Peyer's patch (tissue), 4 donors: ENCODE measurements at regions not wholly inside any gene's neighbourhood (a gene's known extent, or its start where the extent isn't known, plus 50 kb on each side); places are given as distances from the start of the nearest gene placed in this dataset.

ENCODE experiments used
- DNase-seq, 3 donors: peaks; one replicate each; pipeline ENCODE4 v3.0.0-alpha.2; 2017 to 2019
- H3K27ac ChIP-seq, 4 donors: fragments of 200-600 bp; sonication (generic); one replicate each; pipeline ENCODE4 v1.5.1; 2016 to 2019
- H3K27me3 ChIP-seq, 2 donors: fragments of 200-600 bp; sonication (generic); one replicate each; pipeline ENCODE4 v1.5.1; 2019
- H3K36me3 ChIP-seq, 3 donors: fragments of 200-600 bp; sonication (generic); one replicate each; pipeline ENCODE4 v1.5.1; 2016 to 2019
- H3K4me1 ChIP-seq, 4 donors: fragments of 200-600 bp; sonication (generic); one replicate each; pipeline ENCODE4 v1.5.1; 2016 to 2019
- H3K4me3 ChIP-seq, 4 donors: fragments of 200-600 bp; sonication (generic); 1 replicate in 3 of 4; 2 replicates in 1 of 4; pipeline ENCODE4 v1.5.1; 2016 to 2019; ENCODE audit warnings: mild to moderate bottlenecking in 1 of 4
- H3K9me3 ChIP-seq, 4 donors: fragments of 200-600 bp; sonication (generic); one replicate each; pipeline ENCODE4 v1.5.1; 2016 to 2019; ENCODE audit warnings: mild to moderate bottlenecking in 1 of 4
- CTCF ChIP-seq, 6 experiments: fragments of 450-650 bp in 4 of 6; fragments of 200-600 bp in 2 of 6; sonication (generic) in 1 of 6; IDR thresholded peaks; one replicate each; pipeline ENCODE4 v1.5.1; 2017 to 2019; ENCODE audit warnings: antibody characterized with exemption in 6 of 6, mild to moderate bottlenecking in 3 of 6, moderate library complexity in 1 of 6
- POLR2A ChIP-seq, 2 donors: fragments of 450-650 bp; IDR thresholded peaks; one replicate each; pipeline ENCODE4 v1.5.1; 2017; ENCODE audit warnings: antibody characterized with exemption in 2 of 2, mild to moderate bottlenecking in 2 of 2, moderate library complexity in 2 of 2

GRCh38 chr4:20506827-20507226 is 193.4 kb upstream of the PACRGL start:
- H3K36me3 ChIP-seq = no peaks in the 10 kb centered on the region
- DNase-seq = no peak
- TF ChIP-seq POLR2A (IDR thresholded peaks at IDR 0.05) = no peak
- no peak for TF ChIP-seq CTCF (IDR thresholded peaks at IDR 0.05)

DNA sequence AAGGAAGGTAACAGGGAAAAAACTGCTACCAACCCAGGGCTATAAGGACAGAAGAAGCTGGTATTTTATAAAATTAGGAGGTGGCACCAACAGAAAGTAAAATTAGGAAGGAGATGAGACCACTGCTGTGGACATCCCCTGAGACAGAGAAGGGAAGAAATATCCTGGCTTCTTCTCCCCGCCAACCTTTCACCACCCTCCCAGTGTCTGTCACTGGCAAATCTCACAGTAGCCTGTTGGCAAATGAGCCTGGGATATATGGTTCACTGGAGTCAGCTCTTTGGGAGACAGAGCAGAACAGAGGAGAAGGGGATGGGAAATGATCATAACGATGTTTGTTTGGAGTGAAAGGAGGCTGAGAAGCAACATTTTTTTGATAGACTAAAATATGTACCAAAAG is 190.9 kb upstream of the PACRGL start:
- DNase-seq = no peak
- no peaks in the 10 kb centered on the region for H3K27me3 ChIP-seq
- no peak overlapping the region for H3K4me3 ChIP-seq
- no peaks in the 10 kb centered on the region for H3K36me3 ChIP-seq
- no peak overlapping the region for H3K27ac ChIP-seq
- TF ChIP-seq CTCF (IDR thresholded peaks at IDR 0.05) (no peak), POLR2A (IDR thresholded peaks at IDR 0.05) (no peak)
- no peaks in the 10 kb centered on the region for H3K4me1 ChIP-seq
- H3K9me3 ChIP-seq = no peaks in the 10 kb centered on the region

More at GRCh38 chr4:20506827-20507226, 193.4 kb upstream of the PACRGL start:
- Histone ChIP-seq H3K27ac (no peak overlapping the region), H3K4me3 (no peak overlapping the region), H3K27me3 (no peaks in the 10 kb centered on the region), H3K9me3 (no peaks in the 10 kb centered on the region), H3K4me1 (no peaks in the 10 kb centered on the region)

DNA sequence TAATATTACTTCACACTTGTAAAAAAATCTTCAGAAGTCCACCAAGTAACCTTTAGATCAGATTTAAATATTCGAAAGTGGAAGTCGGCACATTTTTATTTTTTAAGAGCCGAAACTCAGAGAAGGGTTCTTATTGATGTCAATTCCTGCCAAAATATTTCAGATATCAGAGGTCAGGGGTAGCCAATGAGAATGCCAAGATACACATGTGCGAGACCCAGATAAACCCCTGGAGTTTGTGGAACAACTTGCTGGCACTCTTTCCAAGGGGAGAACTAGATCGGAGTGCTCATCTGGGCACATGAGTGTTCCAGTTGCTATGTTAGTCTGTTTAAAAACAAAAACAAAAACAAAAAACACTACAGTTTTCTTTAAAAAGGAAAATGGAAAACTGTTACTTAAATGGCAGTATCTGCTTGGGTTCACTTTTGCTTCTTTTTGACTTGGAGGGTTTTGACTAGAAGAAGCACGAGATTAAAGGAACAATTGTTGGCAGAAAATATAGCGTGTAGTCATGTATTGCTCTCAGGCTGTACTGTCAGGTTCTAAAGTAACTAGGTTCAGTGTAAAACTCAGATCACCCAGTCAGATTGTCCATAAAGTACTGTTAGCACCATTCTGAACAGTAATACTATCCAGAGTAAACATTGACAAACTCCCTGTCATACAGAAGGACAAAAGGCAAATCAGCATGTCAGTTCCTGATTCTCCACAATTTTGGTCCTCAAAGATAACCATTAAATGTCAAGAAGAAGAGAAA is 188.0 kb upstream of the PACRGL start:
- no peaks in the 10 kb centered on the region for H3K9me3 ChIP-seq
- H3K27me3 ChIP-seq = no peaks in the 10 kb centered on the region
- TF ChIP-seq CTCF (IDR thresholded peaks at IDR 0.05) = no peak
- no peak for TF ChIP-seq POLR2A (IDR thresholded peaks at IDR 0.05)
- no peaks in the 10 kb centered on the region for H3K4me1 ChIP-seq
- H3K27ac ChIP-seq = no peak overlapping the region
- H3K36me3 ChIP-seq = no peaks in the 10 kb centered on the region
- H3K4me3 ChIP-seq = no peak overlapping the region
- no peak for DNase-seq

DNA sequence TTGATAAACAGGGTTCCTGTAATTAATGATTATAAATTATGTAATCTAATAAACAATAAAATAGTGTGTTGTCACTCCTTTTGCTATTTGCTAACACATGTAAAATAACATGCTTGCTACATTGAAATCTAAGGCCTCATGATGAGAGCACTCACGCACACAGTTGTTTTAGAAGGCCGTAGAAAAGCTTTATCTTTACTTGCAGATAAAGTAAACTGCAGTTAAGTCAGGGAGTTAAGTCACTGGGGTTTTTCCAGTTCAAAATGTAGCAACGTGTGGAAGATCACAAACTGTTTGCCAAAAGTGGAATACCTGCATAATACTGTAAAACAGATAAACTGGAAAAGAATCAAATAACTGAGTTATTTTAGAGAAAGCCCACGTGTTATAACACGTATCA is 187.3 kb upstream of the PACRGL start:
- Histone ChIP-seq H3K4me3 (no peak overlapping the region), H3K27ac (no peak overlapping the region), H3K9me3 (no peaks in the 10 kb centered on the region), H3K36me3 (no peaks in the 10 kb centered on the region), H3K27me3 (no peaks in the 10 kb centered on the region), H3K4me1 (no peaks in the 10 kb centered on the region)
- no peak for TF ChIP-seq CTCF (IDR thresholded peaks at IDR 0.05)
- no peak for TF ChIP-seq POLR2A (IDR thresholded peaks at IDR 0.05)
- no peak for DNase-seq

DNA sequence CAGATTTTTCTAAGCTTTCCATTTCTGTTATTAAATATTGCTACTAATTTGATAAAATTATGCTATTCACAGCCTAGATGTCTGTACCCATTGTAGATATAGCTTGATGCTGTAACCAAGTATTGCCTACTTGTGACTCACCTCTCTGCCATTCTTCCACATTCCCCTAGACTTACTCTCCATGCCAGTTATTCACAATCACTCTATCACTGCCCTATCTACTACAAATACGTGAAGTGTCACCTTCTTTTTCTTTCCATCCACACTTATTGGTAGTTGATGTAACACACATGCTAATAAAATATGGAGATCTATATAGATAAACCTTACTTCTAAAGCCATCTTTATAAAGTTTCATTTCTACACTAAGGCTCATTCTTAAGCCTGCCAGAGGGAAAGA is 179.4 kb upstream of the PACRGL start:
- TF ChIP-seq POLR2A (IDR thresholded peaks at IDR 0.05) (no peak), CTCF (IDR thresholded peaks at IDR 0.05) (no peak)
- H3K9me3 ChIP-seq = no peaks in the 10 kb centered on the region
- no peak overlapping the region for H3K4me3 ChIP-seq
- H3K27me3 ChIP-seq = no peaks in the 10 kb centered on the region
- no peak for DNase-seq
- H3K27ac ChIP-seq = no peak overlapping the region
- no peaks in the 10 kb centered on the region for H3K4me1 ChIP-seq
- no peaks in the 10 kb centered on the region for H3K36me3 ChIP-seq
